Adrenal gland (tissue), 5 donors: ENCODE measurements at regions not wholly inside any gene's neighbourhood (a gene's known extent, or its start where the extent isn't known, plus 50 kb on each side); places are given as distances from the start of the nearest gene placed in this dataset.
"Not testable (repeated sequence)": the region's sequence is repeated elsewhere in the genome, so short reads cannot be mapped to it uniquely, and the experiment has no call there.

Experiments used
- POLR2A ChIP-seq, 2 donors: fragments of 450-650 bp; IDR thresholded peaks; one replicate each; pipeline ENCODE4 v1.6.1; 2017; ENCODE audit warnings: antibody characterized with exemption in 2 of 2, mild to moderate bottlenecking in 2 of 2, moderate library complexity in 1 of 2
- TF ChIP-seq, protein P1 (sequence below), 6 experiments: fragments of 450-650 bp in 4 of 6; fragments of 200-600 bp in 2 of 6; sonication (generic) in 1 of 6; IDR thresholded peaks; 1 replicate in 5 of 6; 2 replicates in 1 of 6; pipeline versions ENCODE4 v1.5.1 to v1.8.0; 2016 to 2021; ENCODE audit warnings: antibody characterized with exemption in 6 of 6, mild to moderate bottlenecking in 2 of 6, moderate library complexity in 1 of 6
- donor health status: DM: no; HTN: no; CAD: no.

- TF ChIP-seq, protein P1, sequence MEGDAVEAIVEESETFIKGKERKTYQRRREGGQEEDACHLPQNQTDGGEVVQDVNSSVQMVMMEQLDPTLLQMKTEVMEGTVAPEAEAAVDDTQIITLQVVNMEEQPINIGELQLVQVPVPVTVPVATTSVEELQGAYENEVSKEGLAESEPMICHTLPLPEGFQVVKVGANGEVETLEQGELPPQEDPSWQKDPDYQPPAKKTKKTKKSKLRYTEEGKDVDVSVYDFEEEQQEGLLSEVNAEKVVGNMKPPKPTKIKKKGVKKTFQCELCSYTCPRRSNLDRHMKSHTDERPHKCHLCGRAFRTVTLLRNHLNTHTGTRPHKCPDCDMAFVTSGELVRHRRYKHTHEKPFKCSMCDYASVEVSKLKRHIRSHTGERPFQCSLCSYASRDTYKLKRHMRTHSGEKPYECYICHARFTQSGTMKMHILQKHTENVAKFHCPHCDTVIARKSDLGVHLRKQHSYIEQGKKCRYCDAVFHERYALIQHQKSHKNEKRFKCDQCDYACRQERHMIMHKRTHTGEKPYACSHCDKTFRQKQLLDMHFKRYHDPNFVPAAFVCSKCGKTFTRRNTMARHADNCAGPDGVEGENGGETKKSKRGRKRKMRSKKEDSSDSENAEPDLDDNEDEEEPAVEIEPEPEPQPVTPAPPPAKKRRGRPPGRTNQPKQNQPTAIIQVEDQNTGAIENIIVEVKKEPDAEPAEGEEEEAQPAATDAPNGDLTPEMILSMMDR (IDR thresholded peaks at IDR 0.05): not testable (repeated sequence)
- TF ChIP-seq POLR2A (IDR thresholded peaks at IDR 0.05): not testable (repeated sequence)
Measured at GRCh38 chr17:43345515-43345914, 53.3 kb upstream of the ARL4D start.
